Type B pancreatic cell (in vitro differentiated cells): ENCODE measurements at regions not wholly inside any gene's neighbourhood (a gene's known extent, or its start where the extent isn't known, plus 50 kb on each side); places are given as distances from the start of the nearest gene placed in this dataset.

Experiments used
- DNase-seq: peaks from one replicate; pipeline ENCODE4 v3.0.0; 2021; ENCODE audit warnings: mixed read lengths; ENCODE audit not compliant: unreplicated experiment; ENCODE audit errors: extremely low spot score
- H3K27ac Mint-ChIP-seq: 2 replicates; pipeline ENCODE4 v1.8.0; 2021; ENCODE audit warnings: mild to moderate bottlenecking, mixed read lengths
- H3K27me3 Mint-ChIP-seq: 2 replicates; pipeline ENCODE4 v1.8.0; 2021; ENCODE audit warnings: mixed read lengths
- H3K36me3 Mint-ChIP-seq: 2 replicates; pipeline ENCODE4 v1.8.0; 2021; ENCODE audit warnings: mixed read lengths
- H3K4me1 Mint-ChIP-seq: one replicate; pipeline ENCODE4 v1.8.0; 2021; ENCODE audit warnings: mixed read lengths; ENCODE audit not compliant: unreplicated experiment
- H3K4me3 Mint-ChIP-seq: 2 replicates; pipeline ENCODE4 v1.8.0; 2021; ENCODE audit warnings: mild to moderate bottlenecking, mixed read lengths
- H3K9me3 Mint-ChIP-seq: 2 replicates; pipeline ENCODE4 v1.8.0; 2021; ENCODE audit warnings: mixed read lengths
- CTCF ChIP-seq: fragments of 200-600 bp; sonication (generic); conservative IDR thresholded peaks from 2 replicates; pipeline ENCODE4 v1.5.0; 2021; ENCODE audit warnings: antibody characterized with exemption, mild to moderate bottlenecking

DNA sequence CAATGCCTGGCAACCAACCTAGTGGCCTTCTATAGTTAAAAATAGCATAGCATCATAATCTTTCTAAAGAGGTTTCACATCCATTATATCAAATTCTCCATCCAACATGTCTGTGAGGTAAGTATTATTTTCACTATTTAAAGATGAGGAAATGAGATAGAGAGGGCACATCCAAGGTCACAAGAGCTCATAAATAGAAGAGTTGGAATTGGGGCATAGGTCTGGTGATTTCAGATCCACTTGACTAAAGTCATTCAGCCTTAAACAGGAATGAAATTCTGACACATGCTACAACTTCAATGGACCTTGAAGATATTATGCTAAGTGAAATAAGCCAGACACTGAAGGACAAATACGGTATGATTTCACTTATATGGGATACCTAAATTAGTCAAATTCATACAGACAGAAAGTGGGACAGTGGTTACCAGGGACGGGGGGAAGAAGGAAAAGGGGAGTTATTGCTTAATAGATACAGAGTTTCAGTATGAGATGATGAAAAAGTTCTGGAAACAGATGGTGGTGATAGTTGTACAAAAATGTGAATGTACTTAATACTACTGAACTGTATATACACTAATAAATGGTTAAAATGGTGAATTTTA lies 259.6 kb upstream of the NR4A3 start:
- Mint-ChIP-seq H3K9me3 (peaks cover 6% of the 10 kb centered on the region), H3K27me3 (peaks cover 4% of the 10 kb centered on the region), H3K36me3 (no peaks in the 10 kb centered on the region), H3K27ac (no peak overlapping the region), H3K4me3 (no peak overlapping the region), H3K4me1 (no peaks in the 10 kb centered on the region)
- no peak for TF ChIP-seq CTCF
- no peak for DNase-seq

DNA sequence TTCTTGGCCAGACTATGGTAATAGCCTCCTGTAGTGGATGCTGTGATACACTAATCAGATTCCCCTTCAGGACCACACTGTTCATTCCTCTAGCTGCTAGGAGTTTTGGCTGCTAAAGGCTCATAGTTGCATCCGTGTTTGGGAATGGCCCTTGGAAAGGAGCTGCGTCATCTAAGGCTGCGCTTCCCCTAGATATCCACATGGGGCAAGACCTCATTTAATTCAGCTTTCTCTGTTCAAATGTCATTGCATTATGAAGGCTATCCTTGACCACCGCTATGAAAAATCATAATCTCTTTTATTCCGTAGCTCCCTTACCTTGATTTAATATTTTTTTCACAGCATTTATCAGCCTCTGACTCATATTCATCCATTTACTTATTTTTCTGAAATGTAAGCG lies 258.3 kb upstream of the NR4A3 start:
- no peak for DNase-seq
- H3K36me3 Mint-ChIP-seq: no peaks in the 10 kb centered on the region
- H3K27ac Mint-ChIP-seq: no peak overlapping the region
- no peaks in the 10 kb centered on the region for H3K9me3 Mint-ChIP-seq
- peaks cover 4% of the 10 kb centered on the region for H3K27me3 Mint-ChIP-seq
- TF ChIP-seq CTCF: no peak
- no peak overlapping the region for H3K4me3 Mint-ChIP-seq
- no peaks in the 10 kb centered on the region for H3K4me1 Mint-ChIP-seq

GRCh38 chr9:99565203-99565602 lies 256.5 kb upstream of the NR4A3 start:
- Mint-ChIP-seq H3K4me3 (no peak overlapping the region), H3K27me3 (peaks cover 8% of the 10 kb centered on the region)

GRCh38 chr9:99567436-99567835 lies 254.2 kb upstream of the NR4A3 start:
- no peak for DNase-seq
- H3K4me1 Mint-ChIP-seq: no peaks in the 10 kb centered on the region
- H3K36me3 Mint-ChIP-seq: no peaks in the 10 kb centered on the region
- no peaks in the 10 kb centered on the region for H3K9me3 Mint-ChIP-seq
- no peak for TF ChIP-seq CTCF
- H3K4me3 Mint-ChIP-seq: no peak overlapping the region
- H3K27me3 Mint-ChIP-seq: peaks cover 12% of the 10 kb centered on the region
- H3K27ac Mint-ChIP-seq: no peak overlapping the region

More at GRCh38 chr9:99565203-99565602, 256.5 kb upstream of the NR4A3 start:
- H3K27ac Mint-ChIP-seq: no peak overlapping the region
- H3K9me3 Mint-ChIP-seq: no peaks in the 10 kb centered on the region
- H3K36me3 Mint-ChIP-seq: no peaks in the 10 kb centered on the region
- H3K4me1 Mint-ChIP-seq: no peaks in the 10 kb centered on the region
- no peak for TF ChIP-seq CTCF
- no peak for DNase-seq

- H3K4me1 Mint-ChIP-seq: no peaks in the 10 kb centered on the region
Measured at GRCh38 chr9:99569840-99570239, 251.8 kb upstream of the NR4A3 start.

More at GRCh38 chr9:99569840-99570239, 251.8 kb upstream of the NR4A3 start:
- TF ChIP-seq CTCF: no peak
- no peak for DNase-seq
- Mint-ChIP-seq H3K27me3 (peaks cover 12% of the 10 kb centered on the region), H3K27ac (no peak overlapping the region), H3K36me3 (no peaks in the 10 kb centered on the region), H3K4me3 (no peak overlapping the region), H3K9me3 (no peaks in the 10 kb centered on the region)
